DND-41 (cell line): ENCODE measurements at regions not wholly inside any gene's neighbourhood (a gene's known extent, or its start where the extent isn't known, plus 50 kb on each side); places are given as distances from the start of the nearest gene placed in this dataset.

ENCODE experiments used
- ATAC-seq: fragments of 200-7000 bp; cut with Tn5 transposase; 3 replicates; pipeline ENCODE4 v1.9.1; 2021; ENCODE audit warnings: low read depth; ENCODE audit not compliant: insufficient read depth
- DNase-seq: peaks from one replicate; pipeline ENCODE4 v3.0.0-alpha.2; 2020
- H2AFZ ChIP-seq: 2 replicates; pipeline ENCODE4 v1.6.0; 2012; ENCODE audit warnings: low read depth, low read length
- H3K27ac ChIP-seq: 2 replicates; pipeline ENCODE4 v1.5.1; 2012; ENCODE audit warnings: low read length, inconsistent platforms
- H3K27me3 ChIP-seq: fragments of 200-600 bp; sonication (generic); 2 replicates; pipeline ENCODE4 v1.6.0; 2012; ENCODE audit warnings: low read length, mild to moderate bottlenecking, inconsistent platforms; ENCODE audit not compliant: insufficient read depth, poor library complexity
- H3K36me3 ChIP-seq: 2 replicates; pipeline ENCODE4 v1.5.1; 2012; ENCODE audit warnings: low read length, inconsistent platforms; ENCODE audit not compliant: insufficient read depth
- H3K4me1 ChIP-seq: 2 replicates; pipeline ENCODE4 v1.5.1; 2012; ENCODE audit warnings: mild to moderate bottlenecking, low read length; ENCODE audit not compliant: insufficient read depth
- H3K4me2 ChIP-seq: 2 replicates; pipeline ENCODE4 v1.6.0; 2012; ENCODE audit warnings: mild to moderate bottlenecking, moderate library complexity, low read length, inconsistent platforms; ENCODE audit not compliant: insufficient read depth
- H3K4me3 ChIP-seq, 2 experiments: fragments of 200-600 bp in 1 of 2; shearing (Covaris generic) in 1 of 2; 2 replicates each; pipeline ENCODE4 v1.5.1; 2012 to 2016; ENCODE audit warnings: inconsistent platforms in 2 of 2, low read length in 2 of 2, mild to moderate bottlenecking in 2 of 2, low read depth in 1 of 2, moderate library complexity in 1 of 2
- H3K79me2 ChIP-seq: 2 replicates; pipeline ENCODE4 v1.6.0; 2012; ENCODE audit warnings: low read length, inconsistent platforms; ENCODE audit not compliant: insufficient read depth
- H3K9ac ChIP-seq: 2 replicates; pipeline ENCODE4 v1.6.0; 2012; ENCODE audit warnings: low read depth, mild to moderate bottlenecking, inconsistent platforms, low read length, moderate library complexity
- H3K9me3 ChIP-seq: 2 replicates; pipeline ENCODE4 v1.5.1; 2012; ENCODE audit warnings: low read length, moderate library complexity, mild to moderate bottlenecking, inconsistent platforms; ENCODE audit not compliant: insufficient read depth, severe bottlenecking
- H4K20me1 ChIP-seq: 2 replicates; pipeline ENCODE4 v1.6.0; 2012; ENCODE audit warnings: low read length; ENCODE audit not compliant: insufficient read depth
- EZH2 ChIP-seq: IDR thresholded peaks from 3 replicates; pipeline ENCODE4 v1.6.1; 2012; ENCODE audit warnings: borderline replicate concordance, low read depth, mild to moderate bottlenecking, moderate library complexity, low read length, inconsistent platforms; ENCODE audit not compliant: severe bottlenecking
- TF ChIP-seq, protein P1 (sequence below): IDR thresholded peaks from 2 replicates; pipeline ENCODE4 v1.5.1; 2012; ENCODE audit warnings: borderline replicate concordance, low read length, moderate library complexity, mild to moderate bottlenecking; ENCODE audit not compliant: poor library complexity, severe bottlenecking; ENCODE audit errors: extremely low read depth

DNA sequence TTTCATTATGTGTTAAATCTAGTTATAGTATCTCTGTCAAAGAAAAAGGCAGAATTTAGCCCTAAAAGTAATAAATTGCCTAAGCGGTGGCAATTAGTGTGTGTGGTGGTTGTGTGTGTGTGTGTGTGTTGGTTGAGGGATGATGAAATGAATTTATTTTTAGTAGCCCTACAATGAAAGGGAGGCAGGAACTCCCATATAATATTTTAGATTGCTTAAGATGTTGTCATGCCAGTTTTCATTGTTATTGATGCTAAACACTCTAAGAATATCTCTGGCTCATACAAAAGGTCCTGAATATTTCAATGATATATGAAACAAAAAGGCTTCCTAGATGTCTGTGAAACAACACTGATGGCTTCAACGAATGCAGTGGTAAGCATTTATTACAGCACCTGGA lies 140.6 kb upstream of the TBC1D5 start:
- H3K36me3 ChIP-seq, result no peaks in the 10 kb centered on the region
- ATAC-seq, result no peak

DNA sequence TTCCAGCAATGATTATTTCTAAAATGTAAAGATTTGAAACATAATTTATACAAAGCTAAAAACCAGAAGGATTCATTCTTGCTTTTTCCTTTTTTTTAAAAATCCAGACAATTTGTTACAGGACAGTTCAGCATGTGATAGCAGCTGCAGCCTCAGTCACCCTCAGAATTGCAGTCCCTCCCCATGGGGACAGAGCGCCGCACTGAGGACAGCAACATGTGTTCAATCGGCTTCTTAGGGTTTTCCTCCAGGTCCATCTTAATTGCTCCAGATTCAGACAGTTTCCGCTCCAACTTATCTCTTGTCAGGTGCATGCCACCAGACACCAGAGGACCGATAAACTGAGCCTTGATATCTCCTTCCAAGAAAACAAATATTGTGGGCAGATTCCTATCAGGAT lies 134.9 kb upstream of the TBC1D5 start:
- ATAC-seq (no peak), DNase-seq (no peak)
- no peak overlapping the region for H2AFZ ChIP-seq
- no peaks in the 10 kb centered on the region for H3K36me3 ChIP-seq
- no peak overlapping the region for H3K4me2 ChIP-seq
- TF ChIP-seq EZH2, result no peak
- TF ChIP-seq, protein P1, sequence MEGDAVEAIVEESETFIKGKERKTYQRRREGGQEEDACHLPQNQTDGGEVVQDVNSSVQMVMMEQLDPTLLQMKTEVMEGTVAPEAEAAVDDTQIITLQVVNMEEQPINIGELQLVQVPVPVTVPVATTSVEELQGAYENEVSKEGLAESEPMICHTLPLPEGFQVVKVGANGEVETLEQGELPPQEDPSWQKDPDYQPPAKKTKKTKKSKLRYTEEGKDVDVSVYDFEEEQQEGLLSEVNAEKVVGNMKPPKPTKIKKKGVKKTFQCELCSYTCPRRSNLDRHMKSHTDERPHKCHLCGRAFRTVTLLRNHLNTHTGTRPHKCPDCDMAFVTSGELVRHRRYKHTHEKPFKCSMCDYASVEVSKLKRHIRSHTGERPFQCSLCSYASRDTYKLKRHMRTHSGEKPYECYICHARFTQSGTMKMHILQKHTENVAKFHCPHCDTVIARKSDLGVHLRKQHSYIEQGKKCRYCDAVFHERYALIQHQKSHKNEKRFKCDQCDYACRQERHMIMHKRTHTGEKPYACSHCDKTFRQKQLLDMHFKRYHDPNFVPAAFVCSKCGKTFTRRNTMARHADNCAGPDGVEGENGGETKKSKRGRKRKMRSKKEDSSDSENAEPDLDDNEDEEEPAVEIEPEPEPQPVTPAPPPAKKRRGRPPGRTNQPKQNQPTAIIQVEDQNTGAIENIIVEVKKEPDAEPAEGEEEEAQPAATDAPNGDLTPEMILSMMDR, result no peak
- H3K27me3 ChIP-seq, result no peaks in the 10 kb centered on the region
- no peak overlapping the region for H3K9ac ChIP-seq
- H3K27ac ChIP-seq, result no peak overlapping the region
- H3K79me2 ChIP-seq, result no peaks in the 10 kb centered on the region
- no peaks in the 10 kb centered on the region for H4K20me1 ChIP-seq
- no peaks in the 10 kb centered on the region for H3K9me3 ChIP-seq
- no peaks in the 10 kb centered on the region for H3K4me1 ChIP-seq
- no peak overlapping the region for H3K4me3 ChIP-seq

More for the DNA sequence above, 140.6 kb upstream of the TBC1D5 start:
- DNase-seq, result no peak
- no peaks in the 10 kb centered on the region for H3K79me2 ChIP-seq
- no peaks in the 10 kb centered on the region for H3K27me3 ChIP-seq
- no peaks in the 10 kb centered on the region for H3K4me1 ChIP-seq
- no peak overlapping the region for H3K4me3 ChIP-seq
- no peak overlapping the region for H3K27ac ChIP-seq
- H3K9me3 ChIP-seq, result no peaks in the 10 kb centered on the region
- no peak overlapping the region for H2AFZ ChIP-seq
- H4K20me1 ChIP-seq, result no peaks in the 10 kb centered on the region
- no peak overlapping the region for H3K9ac ChIP-seq
- TF ChIP-seq EZH2, result no peak
- TF ChIP-seq, protein P1, result no peak
- no peak overlapping the region for H3K4me2 ChIP-seq

DNA sequence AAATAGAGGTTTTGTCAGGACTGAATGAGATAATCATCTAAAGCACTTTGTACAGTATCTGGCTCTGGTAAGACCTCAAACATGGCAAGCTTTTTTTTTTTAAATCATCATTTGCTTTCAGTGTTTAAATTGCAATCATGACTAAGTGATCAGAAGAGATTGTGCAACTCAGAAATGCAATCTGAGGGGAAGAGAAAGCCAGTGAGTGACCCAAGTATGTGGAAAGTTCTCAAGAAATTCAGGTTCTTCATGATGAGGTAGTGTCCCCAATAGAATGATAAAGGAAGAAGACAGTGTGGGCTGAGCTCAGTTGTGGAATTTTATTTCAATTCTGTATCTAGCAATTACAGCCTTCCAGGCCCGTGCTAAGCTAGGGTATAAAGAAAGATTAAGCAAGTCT lies 132.2 kb upstream of the TBC1D5 start:
- Histone ChIP-seq H4K20me1 (no peaks in the 10 kb centered on the region), H3K79me2 (no peaks in the 10 kb centered on the region), H3K4me2 (no peak overlapping the region), H3K36me3 (no peaks in the 10 kb centered on the region), H3K9me3 (no peaks in the 10 kb centered on the region), H3K27me3 (no peaks in the 10 kb centered on the region), H3K9ac (no peak overlapping the region), H2AFZ (no peak overlapping the region), H3K4me1 (no peaks in the 10 kb centered on the region), H3K27ac (no peak overlapping the region), H3K4me3 (no peak overlapping the region)
- ATAC-seq, result no peak
- DNase-seq, result no peak
- TF ChIP-seq EZH2, result no peak
- TF ChIP-seq, protein P1, result no peak

DNA sequence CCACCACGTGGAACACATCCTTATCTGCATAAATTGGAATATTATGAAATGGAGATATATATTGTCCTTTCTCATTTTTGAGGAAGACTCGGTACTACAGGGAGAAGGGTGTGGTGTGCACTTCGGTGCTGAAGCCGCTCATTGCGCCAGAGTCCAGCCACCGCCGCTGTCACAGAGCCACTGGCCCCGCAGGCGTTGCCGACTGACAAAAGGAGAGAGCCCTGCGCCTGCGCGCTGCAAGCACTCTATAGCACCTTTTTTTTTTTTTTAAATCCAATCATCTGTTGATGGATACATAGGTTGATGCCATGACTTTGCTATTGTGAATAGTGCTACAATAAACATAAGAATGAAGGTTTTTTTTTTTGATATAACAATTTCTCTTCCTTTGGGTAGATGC lies 130.0 kb upstream of the TBC1D5 start:
- H3K4me2 ChIP-seq, result no peak overlapping the region
- no peaks in the 10 kb centered on the region for H3K36me3 ChIP-seq
- no peaks in the 10 kb centered on the region for H3K27me3 ChIP-seq
- H3K79me2 ChIP-seq, result no peaks in the 10 kb centered on the region
- ATAC-seq (no peak), DNase-seq (no peak)
- no peaks in the 10 kb centered on the region for H3K9me3 ChIP-seq
- TF ChIP-seq EZH2, result no peak
- TF ChIP-seq, protein P1, result no peak
- H3K9ac ChIP-seq, result no peak overlapping the region
- no peaks in the 10 kb centered on the region for H3K4me1 ChIP-seq
- no peak overlapping the region for H3K27ac ChIP-seq
- no peak overlapping the region for H3K4me3 ChIP-seq
- H2AFZ ChIP-seq, result no peak overlapping the region
- no peaks in the 10 kb centered on the region for H4K20me1 ChIP-seq
